GM10266 (cell line): ENCODE measurements at regions not wholly inside any gene's neighbourhood (a gene's known extent, or its start where the extent isn't known, plus 50 kb on each side); places are given as distances from the start of the nearest gene placed in this dataset.

Experiments used
- DNase-seq: peaks from one replicate; pipeline ENCODE4 v3.0.0; 2012; ENCODE audit errors: extremely low spot score
- CTCF ChIP-seq: IDR thresholded peaks from 2 replicates; pipeline ENCODE4 v1.5.1; 2012; ENCODE audit warnings: mild to moderate bottlenecking, low read depth; ENCODE audit not compliant: control insufficient read depth, insufficient read depth; ENCODE audit errors: missing control alignments

- TF ChIP-seq CTCF: no peak
- no peak for DNase-seq
Measured at GRCh38 chr5:44868541-44868940, 59.8 kb downstream of the MRPS30 start.

GRCh38 chr5:44869928-44870327 lies 61.2 kb downstream of the MRPS30 start:
- DNase-seq: no peak
- no peak for TF ChIP-seq CTCF

GRCh38 chr5:44870430-44870829 lies 61.7 kb downstream of the MRPS30 start:
- TF ChIP-seq CTCF: no peak
- DNase-seq: no peak

GRCh38 chr5:44871401-44871800 lies 62.7 kb downstream of the MRPS30 start:
- TF ChIP-seq CTCF: no peak
- DNase-seq: no peak

GRCh38 chr5:44875661-44876605 lies 67.2 kb downstream of the MRPS30 start:
- DNase-seq: peak; percentile 62
- no peak for TF ChIP-seq CTCF

DNA sequence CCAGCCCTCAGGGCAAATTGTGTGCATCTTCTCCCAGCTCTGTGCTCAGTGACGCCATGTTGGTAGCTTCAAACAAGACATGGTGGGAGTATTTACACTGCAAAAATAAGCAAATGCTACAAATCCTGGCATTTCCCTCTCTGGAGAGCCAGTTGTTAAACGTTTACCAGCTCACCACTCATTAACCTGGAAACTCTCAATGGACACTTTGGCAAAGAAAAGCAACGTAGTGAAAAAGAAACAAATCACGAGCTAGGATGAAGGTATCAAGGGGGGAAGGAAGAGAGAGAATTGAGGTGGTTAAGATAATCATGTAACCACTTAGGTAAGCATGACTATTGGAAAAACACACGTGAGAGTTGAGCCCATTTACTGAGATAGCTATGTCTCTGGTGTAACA lies 72.5 kb downstream of the MRPS30 start:
- no peak for DNase-seq
- TF ChIP-seq CTCF: no peak

DNA sequence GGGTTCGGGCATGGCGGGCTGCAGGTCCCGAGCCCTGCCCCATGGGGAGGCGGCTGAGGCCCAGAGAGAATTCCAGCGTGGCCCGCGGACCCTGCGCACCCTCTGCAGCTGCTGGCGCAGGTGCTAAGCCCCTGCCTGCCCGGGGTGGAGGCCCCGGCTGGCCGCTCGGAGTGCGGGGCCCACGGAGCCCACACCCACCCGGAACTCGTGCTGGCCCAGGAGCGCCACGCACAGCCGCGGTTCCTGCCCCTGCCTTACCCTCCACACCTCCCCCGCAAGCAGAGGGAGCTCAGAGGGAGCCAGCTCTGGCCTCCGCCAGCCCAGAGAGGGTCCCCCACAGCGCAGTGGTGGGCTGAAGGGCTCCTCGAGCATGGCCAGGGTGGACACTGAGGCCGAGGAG lies 75.3 kb downstream of the MRPS30 start:
- no peak for DNase-seq
- no peak for TF ChIP-seq CTCF
